AG20443 (cell line): ENCODE measurements at regions not wholly inside any gene's neighbourhood (a gene's known extent, or its start where the extent isn't known, plus 50 kb on each side); places are given as distances from the start of the nearest gene placed in this dataset.

Experiments used
- DNase-seq: peaks from one replicate; pipeline ENCODE4 v3.0.0; 2012; ENCODE audit warnings: low spot score, mixed read lengths

DNA sequence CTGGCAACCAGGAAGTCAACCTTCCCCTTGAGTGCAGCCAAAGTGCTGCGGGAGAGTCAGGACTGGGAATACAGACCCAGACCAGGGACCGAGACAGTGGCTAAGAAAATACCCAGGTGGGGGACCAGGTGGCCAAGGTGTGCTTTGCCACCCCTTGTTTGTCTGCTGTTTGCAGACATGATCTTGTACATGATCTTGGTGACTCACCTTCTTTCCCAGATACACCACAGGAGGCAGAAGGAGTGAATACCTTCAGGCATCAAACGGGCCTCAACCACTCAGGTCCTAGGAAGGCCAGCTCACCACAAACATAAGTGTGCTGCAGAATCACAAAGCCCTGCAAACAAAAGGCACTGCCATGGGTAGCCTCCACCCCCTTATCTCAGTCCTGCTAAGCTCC lies 62.0 kb downstream of the CNGA2 start:
- DNase-seq, result no peak

GRCh38 chrX:151801980-151802379 lies 67.4 kb downstream of the CNGA2 start:
- DNase-seq, result peak; percentile 14

DNA sequence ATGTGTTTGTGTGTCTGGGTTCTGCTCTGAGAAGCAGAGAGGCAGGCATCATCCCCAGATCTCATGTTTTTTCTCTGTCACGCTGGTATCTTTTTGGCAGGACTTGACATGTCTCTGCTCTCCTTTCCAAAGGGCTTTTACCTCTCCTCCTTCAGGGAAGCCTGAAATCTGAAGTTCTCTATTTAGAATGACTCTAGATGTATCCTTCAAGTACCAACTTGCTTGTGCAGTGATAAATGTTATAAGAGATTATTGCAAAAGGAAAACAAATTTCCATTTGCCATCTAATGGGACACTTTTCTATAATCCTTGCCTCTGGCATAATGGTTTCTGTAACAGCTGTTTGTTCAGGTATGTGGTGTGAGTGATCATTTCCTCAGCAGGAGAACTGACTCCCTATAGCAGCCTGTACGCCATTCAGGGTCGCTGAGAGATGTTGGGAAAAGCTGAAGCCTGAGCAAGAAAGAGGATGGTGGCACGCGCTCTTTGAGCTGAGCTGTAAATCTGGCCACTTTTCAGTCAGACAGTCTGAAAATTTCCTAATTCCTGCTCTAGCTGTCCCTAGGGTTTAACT lies 72.5 kb downstream of the CNGA2 start:
- DNase-seq, result no peak

GRCh38 chrX:151812661-151813060 lies 78.1 kb downstream of the CNGA2 start:
- DNase-seq, result no peak

- no peak for DNase-seq
These were observed 80.2 kb downstream of the CNGA2 start for GRCh38 chrX:151814767-151815166.

DNA sequence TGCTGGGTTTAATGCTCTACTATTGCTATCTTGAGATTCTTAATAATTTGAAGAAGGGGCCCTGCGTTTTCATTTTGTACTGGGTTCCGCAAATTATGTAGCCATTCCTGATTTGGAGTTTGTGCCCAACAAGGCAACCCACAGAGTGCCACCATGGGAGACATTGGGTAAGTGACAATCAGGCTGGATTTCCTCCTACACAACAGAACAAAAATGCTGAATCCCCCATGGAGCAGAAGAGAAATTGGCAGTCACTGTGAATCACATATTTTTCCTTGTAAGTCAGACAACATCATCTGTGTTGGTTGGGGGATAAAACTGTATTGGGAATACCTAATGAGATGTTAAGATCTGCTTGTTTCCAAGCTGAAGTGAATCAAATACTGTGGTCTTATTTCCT lies 80.9 kb downstream of the CNGA2 start:
- peak; percentile 55 for DNase-seq

DNA sequence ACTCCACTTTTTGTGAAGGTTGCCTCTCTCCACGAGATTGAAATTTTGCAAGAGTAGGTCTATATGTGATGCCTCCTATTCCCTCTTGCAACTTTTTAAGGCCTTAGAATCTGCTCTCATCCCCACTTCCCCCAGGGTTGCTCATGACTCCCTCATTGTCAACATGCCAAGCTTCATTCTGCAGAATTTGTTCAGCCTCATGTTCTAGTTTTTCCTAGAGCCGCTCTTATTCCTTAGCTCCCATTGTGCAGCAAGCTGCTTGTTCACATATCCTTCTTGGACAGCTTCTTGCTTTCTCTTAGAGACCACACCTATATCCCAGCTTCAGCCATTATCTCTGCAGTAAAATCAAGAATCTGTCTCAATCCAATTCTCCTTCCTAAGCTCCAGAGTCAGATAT lies 82.4 kb downstream of the CNGA2 start:
- DNase-seq, result peak; percentile 12

DNA sequence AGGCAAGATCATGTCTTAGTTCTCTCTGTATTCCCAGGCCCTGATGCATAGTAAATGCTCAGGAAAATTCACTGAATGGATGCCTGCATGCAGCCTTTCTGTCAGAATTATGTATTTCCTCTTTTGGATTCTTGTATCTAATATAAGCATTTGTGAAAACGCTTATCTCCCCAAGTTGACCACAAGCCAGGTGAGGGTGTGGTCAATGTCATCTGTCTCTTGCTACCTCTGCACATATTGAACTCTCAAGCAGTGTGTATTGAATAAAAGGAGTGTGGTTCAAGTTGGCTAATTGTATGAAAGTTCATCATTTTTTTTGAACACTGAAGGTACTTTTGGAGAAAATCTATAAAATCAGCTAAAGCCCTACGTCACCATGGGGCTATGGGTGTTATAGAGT lies 84.3 kb downstream of the CNGA2 start:
- no peak for DNase-seq

DNA sequence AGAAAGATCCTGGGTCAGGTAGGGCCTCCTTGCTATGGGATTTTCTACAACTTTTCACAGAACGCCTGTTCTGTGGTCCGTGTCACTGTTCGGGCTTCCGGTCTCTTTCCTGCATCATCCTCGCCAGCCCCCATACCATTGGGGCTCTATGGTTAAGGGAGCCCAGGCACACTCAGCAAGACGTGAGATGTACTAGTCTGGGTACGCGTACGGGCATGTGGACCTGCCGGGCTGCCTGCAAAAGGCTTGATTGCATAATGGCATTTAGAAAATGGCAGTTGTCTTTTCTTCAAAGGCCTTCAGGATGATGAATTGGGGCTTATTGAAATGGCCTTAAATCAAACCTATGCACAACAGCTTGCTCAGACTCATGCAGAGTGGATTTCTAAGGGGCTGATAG lies 86.7 kb downstream of the CNGA2 start:
- no peak for DNase-seq

DNA sequence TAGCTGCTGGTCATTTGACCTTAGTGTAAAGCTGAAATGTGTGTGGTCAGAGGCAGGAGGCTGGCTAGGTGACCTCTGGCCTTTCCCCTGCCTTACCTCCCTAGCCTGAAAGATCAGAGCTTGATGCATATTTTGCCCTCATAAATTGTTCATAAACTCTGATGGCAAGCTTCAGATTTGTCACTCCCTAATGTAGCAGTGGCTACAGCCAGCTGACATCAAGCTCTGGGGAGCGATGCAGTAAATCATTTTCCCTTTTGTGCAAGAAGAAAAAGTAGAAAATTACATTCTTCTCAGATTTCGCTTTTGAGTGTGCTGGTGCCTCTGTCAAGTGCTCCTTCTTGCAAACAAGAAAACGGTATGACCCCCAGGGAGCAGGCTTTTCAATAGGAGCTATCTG lies 87.7 kb upstream of the MAGEA4 start:
- DNase-seq, result no peak

DNA sequence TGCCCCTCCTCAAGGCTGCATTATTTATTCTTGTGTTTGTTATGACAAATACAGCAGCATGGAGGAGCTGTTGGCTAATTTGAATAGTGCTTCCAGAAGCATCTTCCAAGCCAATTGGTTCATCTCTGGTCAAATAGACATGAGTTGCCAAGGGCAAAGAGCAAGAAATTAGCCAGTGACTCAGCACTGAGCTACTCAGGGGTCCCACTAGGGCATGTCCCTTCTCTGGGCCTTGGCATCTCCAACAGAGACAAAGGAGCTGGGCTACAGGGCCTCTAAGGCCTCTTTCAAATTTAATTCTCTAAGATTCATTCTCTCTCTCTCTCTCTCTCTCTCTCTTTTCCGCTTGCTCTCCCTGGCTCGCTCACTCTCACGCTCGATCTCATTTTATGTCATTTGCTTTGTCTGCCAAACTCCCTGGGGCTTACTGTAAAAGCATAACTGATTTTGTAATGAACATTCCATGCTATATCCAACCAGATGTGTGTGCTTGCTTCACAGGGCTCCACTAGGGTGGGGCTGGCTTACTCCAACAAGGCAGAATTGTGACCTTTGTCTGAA lies 86.7 kb upstream of the MAGEA4 start:
- peak; percentile 70 for DNase-seq

- no peak for DNase-seq
These were observed 84.1 kb upstream of the MAGEA4 start for GRCh38 chrX:151828439-151829080.

GRCh38 chrX:151830911-151831310 lies 81.8 kb upstream of the MAGEA4 start:
- no peak for DNase-seq

DNA sequence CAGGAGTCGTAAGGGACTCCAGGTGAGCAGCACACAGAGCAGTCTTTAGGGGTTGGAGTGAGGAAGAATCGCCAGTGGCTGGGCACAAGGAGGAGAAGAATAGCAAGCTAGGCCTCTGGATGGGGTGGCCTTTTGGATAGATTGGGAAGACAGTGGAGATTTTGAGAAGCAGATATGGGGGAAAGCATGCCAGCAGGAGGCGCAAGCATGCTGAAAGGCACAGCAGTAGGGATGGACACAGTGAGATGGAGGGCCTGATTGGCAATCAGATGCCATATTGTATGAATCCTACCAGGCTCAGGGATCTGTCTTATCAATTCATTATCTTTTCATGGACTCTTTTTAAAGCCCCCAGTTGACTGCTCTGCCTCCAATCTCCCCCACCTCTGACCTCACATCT lies 60.4 kb upstream of the MAGEA4 start:
- DNase-seq, result no peak

DNA sequence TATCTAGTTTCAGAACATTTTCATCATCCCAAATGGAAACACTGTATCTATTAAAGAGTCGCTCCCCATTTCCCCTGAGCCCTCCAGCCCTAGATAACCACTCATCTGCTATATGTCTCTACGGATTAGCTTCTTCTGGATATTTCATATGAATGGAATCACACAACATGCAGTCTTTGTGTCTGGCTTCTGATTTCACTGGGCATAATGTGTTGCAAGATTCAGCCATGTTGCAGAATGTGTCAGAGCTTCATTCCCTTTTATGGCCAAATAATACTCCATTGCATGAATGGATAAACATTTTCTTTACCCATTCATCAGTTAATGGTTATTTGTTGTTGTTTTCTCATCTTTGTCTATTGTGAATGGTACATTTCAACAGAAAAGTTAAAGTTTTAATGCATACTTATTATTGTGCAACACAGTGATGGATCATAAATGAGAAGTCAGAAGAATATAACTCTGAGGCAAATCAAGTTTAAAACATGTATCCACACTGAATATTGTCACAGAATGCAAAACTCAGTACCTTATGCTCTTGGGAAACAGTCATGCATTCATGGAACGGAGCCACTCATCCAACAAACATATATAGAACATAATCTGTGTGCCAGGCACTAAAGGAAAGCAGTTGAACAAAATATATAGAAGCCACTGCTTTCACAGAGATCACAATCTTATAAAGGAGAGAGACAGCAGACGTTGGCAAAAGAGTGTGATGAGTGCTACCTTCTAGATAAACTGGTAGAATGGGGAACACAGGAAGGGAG lies 57.8 kb upstream of the MAGEA4 start:
- DNase-seq, result no peak

- DNase-seq, result no peak
These were observed 53.2 kb upstream of the MAGEA4 start for GRCh38 chrX:151859481-151859880.

DNA sequence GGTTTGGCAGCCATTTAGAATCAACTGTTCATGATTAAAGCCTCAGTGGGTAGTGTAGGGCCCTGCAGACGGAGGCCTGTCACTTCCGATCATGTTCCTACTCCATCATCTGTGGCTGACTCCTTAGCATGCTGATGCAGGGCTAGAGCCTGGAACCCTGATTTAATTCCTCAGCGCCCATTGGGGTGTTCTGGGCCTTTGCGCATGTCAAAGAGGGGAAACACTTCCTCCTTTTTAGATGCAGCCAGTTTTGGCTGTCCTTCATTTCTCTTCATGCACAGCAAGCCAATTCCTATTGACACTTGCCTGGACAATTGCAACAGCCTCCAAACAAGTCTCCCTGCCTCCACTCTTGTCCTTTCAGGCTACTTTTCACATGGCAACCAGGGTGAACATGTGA lies 51.9 kb upstream of the MAGEA4 start:
- DNase-seq, result no peak
